Large intestine (tissue), 3 donors: ENCODE measurements at regions not wholly inside any gene's neighbourhood (a gene's known extent, or its start where the extent isn't known, plus 50 kb on each side); places are given as distances from the start of the nearest gene placed in this dataset.

ENCODE experiments used
- DNase-seq, 2 donors: peaks; one replicate each; pipeline versions ENCODE4 v3.0.0 to v3.0.0-alpha.2; 2013
- H3K27ac ChIP-seq: one replicate; pipeline ENCODE4 v1.5.1; 2013; ENCODE audit warnings: low read length
- H3K27me3 ChIP-seq: 2 replicates; pipeline ENCODE4 v1.6.1; 2013; ENCODE audit warnings: low read length; ENCODE audit not compliant: control insufficient read depth, insufficient read depth
- H3K36me3 ChIP-seq: 2 replicates; pipeline ENCODE4 v1.6.1; 2013; ENCODE audit warnings: low read length; ENCODE audit not compliant: control insufficient read depth, insufficient read depth
- H3K4me1 ChIP-seq: one replicate; pipeline ENCODE4 v1.6.1; 2013; ENCODE audit warnings: low read length; ENCODE audit not compliant: control insufficient read depth, insufficient read depth
- H3K4me3 ChIP-seq: one replicate; pipeline ENCODE4 v1.5.1; 2013; ENCODE audit warnings: low read length
- H3K9me3 ChIP-seq: one replicate; pipeline ENCODE4 v1.6.1; 2013; ENCODE audit warnings: mild to moderate bottlenecking, low read depth, low read length, moderate library complexity; ENCODE audit not compliant: control insufficient read depth
- WGBS: methylation state at CpG from one replicate; pipeline ENCODE4 v1.1.5; 2013; ENCODE audit warnings: low lambda C conversion rate; ENCODE audit not compliant: insufficient coverage; 5-methylcytosine and 5-hydroxymethylcytosine counted together

- no peak overlapping the region for H3K27ac ChIP-seq
- H3K9me3 ChIP-seq = no peaks in the 10 kb centered on the region
- peaks cover 18% of the 10 kb centered on the region for H3K4me1 ChIP-seq
- no peak for DNase-seq
- no peaks in the 10 kb centered on the region for H3K36me3 ChIP-seq
- no CpG with 5 or more reads among the region's 5 CpGs for WGBS
- no peaks in the 10 kb centered on the region for H3K27me3 ChIP-seq
- no peak overlapping the region for H3K4me3 ChIP-seq
Observed at GRCh38 chr5:74357827-74358226, 282.7 kb downstream of the ENC1 start.

DNA sequence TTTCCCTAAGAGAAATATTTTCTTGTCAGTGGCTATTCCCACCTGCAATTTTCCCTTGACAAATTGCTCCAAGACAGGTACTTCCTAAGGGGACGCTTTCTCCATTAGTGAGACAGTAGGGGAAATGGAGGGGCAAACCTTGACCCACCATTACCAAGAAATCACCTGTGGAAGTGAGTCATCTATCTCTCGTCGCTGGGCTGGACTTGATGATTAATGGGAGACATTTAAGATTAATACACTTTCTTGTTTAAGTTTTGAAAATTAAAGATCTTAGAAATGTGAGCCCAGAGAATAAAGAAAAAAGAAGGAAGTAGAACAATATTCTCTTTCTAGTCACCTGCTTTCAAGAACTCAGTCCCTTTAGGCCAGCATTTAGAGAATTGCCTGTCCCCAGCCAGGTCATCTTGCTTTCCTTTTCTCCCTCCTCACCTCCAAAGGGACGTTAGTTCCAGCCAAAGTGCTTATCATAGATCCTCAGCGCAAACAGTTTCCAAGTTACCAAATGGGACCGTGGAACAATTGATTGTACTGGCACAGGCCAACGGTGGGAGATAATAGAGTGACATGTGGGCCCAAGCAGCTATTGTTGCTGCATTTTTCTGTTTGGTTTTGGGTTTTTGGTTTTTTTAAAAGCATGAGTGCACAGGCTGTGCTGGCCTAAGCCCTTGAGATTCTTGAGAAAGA lies 284.4 kb downstream of the ENC1 start:
- Histone ChIP-seq H3K9me3 (no peaks in the 10 kb centered on the region), H3K27ac (no peak overlapping the region), H3K4me3 (no peak overlapping the region), H3K36me3 (no peaks in the 10 kb centered on the region), H3K4me1 (peaks cover 11% of the 10 kb centered on the region), H3K27me3 (no peaks in the 10 kb centered on the region)
- DNase-seq = no peak
- WGBS = 82% methylated on average over 3 of the region's 7 CpGs

DNA sequence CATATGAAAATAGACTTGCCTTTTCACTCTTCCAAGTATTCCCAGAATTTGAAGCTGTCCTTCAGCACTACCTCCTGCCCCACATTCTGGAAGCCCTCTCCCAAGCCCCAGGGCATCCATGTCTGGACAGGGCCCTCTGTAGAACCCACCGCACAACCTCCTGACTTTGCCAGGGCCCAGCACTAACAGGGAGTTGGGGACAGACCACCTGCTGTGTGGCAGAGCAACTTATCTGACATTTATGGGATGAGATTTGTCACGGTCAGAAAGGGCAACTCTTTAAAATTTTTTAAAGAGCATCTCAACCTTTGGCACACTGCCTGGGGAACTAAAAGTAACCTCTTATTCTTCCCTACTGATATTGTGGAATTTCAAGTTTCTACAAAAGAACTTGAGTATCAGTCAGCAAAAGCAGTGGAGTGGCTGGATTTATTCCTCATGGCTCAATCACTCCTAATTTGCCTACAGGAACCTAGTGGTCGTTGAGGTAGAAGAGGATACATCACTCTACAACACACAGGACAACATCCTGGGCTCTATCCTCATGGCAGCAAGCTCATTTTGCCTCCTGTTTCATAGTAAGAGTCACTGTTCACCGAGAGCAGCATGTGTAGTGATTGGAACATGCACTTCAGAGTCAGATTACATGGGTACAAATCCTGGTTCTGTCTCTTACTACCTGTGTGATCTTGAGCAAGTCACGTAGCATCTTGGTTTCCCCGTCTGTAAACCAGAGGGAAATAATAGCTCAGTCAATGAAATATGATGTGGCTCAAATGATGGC lies 285.3 kb downstream of the ENC1 start:
- Histone ChIP-seq H3K36me3 (no peaks in the 10 kb centered on the region), H3K9me3 (peaks cover 3% of the 10 kb centered on the region), H3K27me3 (no peaks in the 10 kb centered on the region), H3K4me3 (no peak overlapping the region), H3K4me1 (peaks cover 3% of the 10 kb centered on the region), H3K27ac (no peak overlapping the region)
- DNase-seq = no peak
- no CpG with 5 or more reads among the region's 6 CpGs for WGBS

DNA sequence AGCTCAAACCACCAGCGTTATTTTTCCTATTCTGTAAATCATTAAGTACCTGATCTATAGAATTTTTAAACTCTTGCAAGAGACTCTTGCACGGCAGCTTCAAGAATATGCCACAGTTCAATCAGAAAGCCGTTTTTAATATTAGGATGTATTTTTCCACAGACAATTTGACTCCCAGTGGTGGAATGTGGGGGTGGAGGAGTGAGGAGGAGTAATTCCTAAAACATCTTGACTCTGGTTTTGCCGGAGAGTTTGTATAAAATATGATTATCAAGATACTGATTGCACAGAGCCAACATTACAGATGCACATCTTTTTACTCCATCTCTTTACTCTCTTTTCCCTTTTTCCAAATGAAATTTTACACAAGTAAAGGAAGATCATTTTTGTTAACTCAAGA lies 288.3 kb downstream of the ENC1 start:
- H3K27ac ChIP-seq = no peak overlapping the region
- no CpG with 5 or more reads among the region's 4 CpGs for WGBS
- no peak for DNase-seq
- H3K9me3 ChIP-seq = peaks cover 3% of the 10 kb centered on the region
- H3K4me3 ChIP-seq = no peak overlapping the region
- no peaks in the 10 kb centered on the region for H3K36me3 ChIP-seq
- H3K4me1 ChIP-seq = no peaks in the 10 kb centered on the region
- no peaks in the 10 kb centered on the region for H3K27me3 ChIP-seq

GRCh38 chr5:74342948-74343682 lies 297.4 kb downstream of the ENC1 start:
- no peaks in the 10 kb centered on the region for H3K27me3 ChIP-seq
- WGBS = 67% methylated on average over 3 of the region's 5 CpGs
- H3K27ac ChIP-seq = no peak overlapping the region
- no peaks in the 10 kb centered on the region for H3K4me1 ChIP-seq
- no peak overlapping the region for H3K4me3 ChIP-seq
- no peaks in the 10 kb centered on the region for H3K36me3 ChIP-seq
- DNase-seq = no peak
- H3K9me3 ChIP-seq = no peaks in the 10 kb centered on the region

DNA sequence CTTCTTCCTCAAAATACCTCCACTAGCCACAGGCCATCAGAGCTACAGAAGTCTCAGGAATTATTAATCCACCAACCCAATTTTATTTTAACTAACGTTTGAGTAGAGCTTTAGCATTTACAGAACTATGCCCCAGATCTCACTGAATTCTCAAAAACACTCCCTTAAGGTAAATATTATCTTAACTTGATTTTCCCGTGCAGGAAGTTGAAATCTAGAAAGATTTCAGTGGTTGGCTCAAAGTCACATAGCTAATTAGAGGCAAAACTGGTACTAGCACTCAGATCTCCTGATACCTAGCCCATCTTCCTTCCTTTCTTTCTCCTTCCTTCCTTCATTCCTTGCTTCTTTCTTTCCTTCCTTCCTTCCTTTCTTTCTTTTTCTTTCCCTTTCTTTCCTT lies 298.3 kb downstream of the ENC1 start:
- no peak overlapping the region for H3K27ac ChIP-seq

GRCh38 chr5:74341221-74341620 lies 299.3 kb downstream of the ENC1 start:
- no peaks in the 10 kb centered on the region for H3K9me3 ChIP-seq
- no CpG with 5 or more reads among the region's 2 CpGs for WGBS
- peaks cover 5% of the 10 kb centered on the region for H3K4me1 ChIP-seq
- H3K27me3 ChIP-seq = no peaks in the 10 kb centered on the region
- no peak overlapping the region for H3K27ac ChIP-seq
- H3K4me3 ChIP-seq = no peak overlapping the region
- H3K36me3 ChIP-seq = no peaks in the 10 kb centered on the region
- no peak for DNase-seq

More for the DNA sequence above, 298.3 kb downstream of the ENC1 start:
- Histone ChIP-seq H3K4me1 (no peaks in the 10 kb centered on the region), H3K9me3 (no peaks in the 10 kb centered on the region), H3K27me3 (no peaks in the 10 kb centered on the region), H3K4me3 (no peak overlapping the region), H3K36me3 (no peaks in the 10 kb centered on the region)
- DNase-seq = peak in 1 of 2 donors; percentile 30
- WGBS = 0% methylated on average over 1 of the region's 2 CpGs

DNA sequence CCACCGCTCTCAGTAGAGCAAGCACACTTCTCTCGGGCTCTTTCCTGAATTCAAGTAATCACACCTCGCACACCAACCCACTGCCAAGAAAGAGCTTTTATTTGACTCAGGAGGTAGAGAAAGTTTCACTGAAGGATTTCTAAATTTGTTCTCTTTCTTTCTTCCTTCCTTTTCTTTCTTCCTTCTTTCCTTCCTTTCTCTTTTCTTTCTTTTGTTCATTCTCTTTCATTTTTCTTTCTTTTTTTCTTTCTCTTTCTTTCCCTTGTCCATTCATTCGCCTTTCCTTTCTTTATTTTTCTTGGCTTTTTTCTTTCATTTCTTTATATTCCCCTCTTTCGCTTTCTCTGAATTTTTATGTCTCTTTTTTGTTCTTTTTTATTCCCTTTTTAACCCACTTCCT lies 300.1 kb downstream of the ENC1 start:
- Histone ChIP-seq H3K36me3 (no peaks in the 10 kb centered on the region), H3K27ac (no peak overlapping the region), H3K27me3 (no peaks in the 10 kb centered on the region), H3K4me3 (no peak overlapping the region), H3K4me1 (peaks cover 5% of the 10 kb centered on the region), H3K9me3 (no peaks in the 10 kb centered on the region)
- no peak for DNase-seq
- over 99% methylated on average over 4 of the region's 5 CpGs for WGBS

DNA sequence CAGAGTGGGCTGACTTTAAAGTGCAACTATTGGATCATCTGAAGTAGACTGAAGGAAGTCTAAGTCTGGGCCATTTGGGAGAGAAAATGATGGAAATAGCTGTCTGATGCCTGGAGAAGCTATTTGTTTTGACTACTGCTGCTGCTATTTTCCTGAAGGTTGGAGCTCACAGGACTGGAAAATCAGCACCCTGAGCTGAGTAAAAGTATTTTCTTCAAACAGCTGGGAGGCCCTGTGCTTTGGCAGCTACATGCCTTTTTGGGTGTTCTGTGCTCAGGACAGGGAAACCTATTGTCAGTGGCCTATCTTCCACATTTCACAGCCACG lies 302.6 kb downstream of the ENC1 start:
- Histone ChIP-seq H3K4me3 (no peak overlapping the region), H3K36me3 (no peaks in the 10 kb centered on the region), H3K27me3 (no peaks in the 10 kb centered on the region), H3K4me1 (peaks cover 28% of the 10 kb centered on the region), H3K9me3 (no peaks in the 10 kb centered on the region), H3K27ac (no peak overlapping the region)
- WGBS = no CpG with 5 or more reads among the region's 1 CpG
- no peak for DNase-seq

- Histone ChIP-seq H3K4me1 (peaks cover 31% of the 10 kb centered on the region), H3K27me3 (no peaks in the 10 kb centered on the region), H3K4me3 (no peak overlapping the region), H3K27ac (no peak overlapping the region), H3K9me3 (no peaks in the 10 kb centered on the region), H3K36me3 (no peaks in the 10 kb centered on the region)
- WGBS = 62% methylated on average over 4 of the region's 9 CpGs
- DNase-seq = no peak
Observed at GRCh38 chr5:74337254-74337983, 303.1 kb downstream of the ENC1 start.
